ENCODE measurements at regions not wholly inside any gene's neighbourhood (a gene's known extent, or its start where the extent isn't known, plus 50 kb on each side); places are given as distances from the start of the nearest gene placed in this dataset.

DNA sequence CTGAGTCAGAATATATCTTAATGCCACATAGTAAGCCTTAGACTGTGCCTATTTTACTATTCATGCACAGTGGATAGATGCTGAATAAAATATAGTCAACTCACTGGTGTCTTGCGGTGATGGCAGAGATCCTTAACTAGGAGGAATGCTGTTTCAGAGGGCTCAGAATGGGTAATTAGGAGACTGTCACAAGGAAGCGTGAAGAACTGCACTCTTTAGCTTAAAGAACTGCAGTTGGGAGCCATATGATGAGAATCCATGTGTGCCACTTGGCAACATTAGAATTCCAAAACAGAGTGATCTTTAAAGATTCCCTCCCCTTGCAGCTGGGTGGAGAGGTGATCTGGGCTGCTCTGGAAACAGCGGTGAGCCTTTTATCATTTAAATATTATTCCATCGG, 357.6 kb downstream of the MCTP2 start:
- H3K4me3 ChIP-seq (ENCODE audit: low read length), result no peak overlapping the region
- peaks cover 26% of the 10 kb centered on the region for H3K27me3 ChIP-seq (ENCODE audit: control insufficient read depth, low read length)
- no peaks in the 10 kb centered on the region for H3K9me3 ChIP-seq (ENCODE audit: control insufficient read depth, insufficient read depth, low read length)

DNA sequence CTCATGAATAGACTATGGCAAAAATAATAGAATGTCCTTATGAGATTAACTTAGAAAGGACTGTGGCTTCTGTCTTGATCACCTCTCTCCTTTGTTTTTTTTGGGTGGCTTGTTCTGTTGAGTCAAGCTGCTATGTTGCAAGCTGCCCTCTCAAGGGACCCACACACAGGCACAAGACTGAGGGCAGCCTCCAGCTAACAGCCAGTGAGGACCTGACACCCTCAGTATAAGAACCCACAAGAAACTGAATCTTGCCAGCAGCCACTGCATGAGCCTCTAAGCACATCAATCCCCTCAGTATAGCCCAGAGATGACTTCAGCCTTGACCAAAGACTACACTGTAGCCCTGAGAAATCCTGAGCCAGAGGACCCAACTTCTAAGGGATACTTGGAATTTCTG, 361.1 kb downstream of the MCTP2 start:
- Histone ChIP-seq H4K20me1 (ENCODE audit: control insufficient read depth, insufficient read depth, low read depth, low read length) (no peaks in the 10 kb centered on the region), H3K9me3 (ENCODE audit: control insufficient read depth, insufficient read depth, low read length) (no peaks in the 10 kb centered on the region), H3K27ac (ENCODE audit: low read depth, low read length) (no peak overlapping the region), H3K79me2 (ENCODE audit: control insufficient read depth, low read length) (no peaks in the 10 kb centered on the region), H3K27me3 (ENCODE audit: control insufficient read depth, low read length) (no peaks in the 10 kb centered on the region; the same call in 1 of the 2 replicates), H3K9me2 (replicated peaks; ENCODE audit: control insufficient read depth, low read length) (no peaks in the 10 kb centered on the region), H3K36me3 (ENCODE audit: control insufficient read depth, low read length) (no peaks in the 10 kb centered on the region), H3K4me2 (ENCODE audit: low read length) (no peak overlapping the region), H3F3A (ENCODE audit: control insufficient read depth, insufficient read depth) (no peaks in the 10 kb centered on the region), H3K4me3 (ENCODE audit: low read length) (no peak overlapping the region), H3K4me1 (ENCODE audit: control insufficient read depth, low read length) (no peaks in the 10 kb centered on the region)
- TF ChIP-seq EZH2phosphoT487 (IDR thresholded peaks at IDR 0.05; ENCODE audit: borderline replicate concordance, low read length), result no peak
- no peak for TF ChIP-seq CTCF (IDR thresholded peaks at IDR 0.05; ENCODE audit: low read depth, low read length, poor library complexity, severe bottlenecking)

More for the DNA sequence above, 357.6 kb downstream of the MCTP2 start:
- H3K79me2 ChIP-seq (ENCODE audit: control insufficient read depth, low read length), result no peaks in the 10 kb centered on the region
- TF ChIP-seq EZH2phosphoT487 (IDR thresholded peaks at IDR 0.05; ENCODE audit: borderline replicate concordance, low read length) (no peak), CTCF (IDR thresholded peaks at IDR 0.05; ENCODE audit: low read depth, low read length, poor library complexity, severe bottlenecking) (no peak)
- H3K4me1 ChIP-seq (ENCODE audit: control insufficient read depth, low read length), result peaks cover 7% of the 10 kb centered on the region
- no peaks in the 10 kb centered on the region for H4K20me1 ChIP-seq (ENCODE audit: control insufficient read depth, insufficient read depth, low read depth, low read length)
- H3K36me3 ChIP-seq (ENCODE audit: control insufficient read depth, low read length), result no peaks in the 10 kb centered on the region
- no peak overlapping the region for H3K4me2 ChIP-seq (ENCODE audit: low read length)
- H3K27ac ChIP-seq (ENCODE audit: low read depth, low read length), result no peak overlapping the region
- H3F3A ChIP-seq (ENCODE audit: control insufficient read depth, insufficient read depth), result no peaks in the 10 kb centered on the region
- H3K9me2 ChIP-seq (replicated peaks; ENCODE audit: control insufficient read depth, low read length), result no peaks in the 10 kb centered on the region

- H3K27ac ChIP-seq (ENCODE audit: low read depth, low read length), result no peak overlapping the region
- no peak for TF ChIP-seq CTCF (IDR thresholded peaks at IDR 0.05; ENCODE audit: low read depth, low read length, poor library complexity, severe bottlenecking)
- no peak for TF ChIP-seq EZH2phosphoT487 (IDR thresholded peaks at IDR 0.05; ENCODE audit: borderline replicate concordance, low read length)
- no peaks in the 10 kb centered on the region for H4K20me1 ChIP-seq (ENCODE audit: control insufficient read depth, insufficient read depth, low read depth, low read length)
- no peak overlapping the region for H3K4me3 ChIP-seq (ENCODE audit: low read length)
- H3K4me2 ChIP-seq (ENCODE audit: low read length), result no peak overlapping the region
- no peaks in the 10 kb centered on the region for H3K36me3 ChIP-seq (ENCODE audit: control insufficient read depth, low read length)
- H3K9me2 ChIP-seq (replicated peaks; ENCODE audit: control insufficient read depth, low read length), result no peaks in the 10 kb centered on the region
- H3K4me1 ChIP-seq (ENCODE audit: control insufficient read depth, low read length), result no peaks in the 10 kb centered on the region
- no peaks in the 10 kb centered on the region for H3K27me3 ChIP-seq (ENCODE audit: control insufficient read depth, low read length)
- H3K9me3 ChIP-seq (ENCODE audit: control insufficient read depth, insufficient read depth, low read length), result no peaks in the 10 kb centered on the region
- no peaks in the 10 kb centered on the region for H3K79me2 ChIP-seq (ENCODE audit: control insufficient read depth, low read length)
- no peaks in the 10 kb centered on the region for H3F3A ChIP-seq (ENCODE audit: control insufficient read depth, insufficient read depth)
Measured at GRCh38 chr15:94596707-94597106, 365.3 kb downstream of the MCTP2 start.

DNA sequence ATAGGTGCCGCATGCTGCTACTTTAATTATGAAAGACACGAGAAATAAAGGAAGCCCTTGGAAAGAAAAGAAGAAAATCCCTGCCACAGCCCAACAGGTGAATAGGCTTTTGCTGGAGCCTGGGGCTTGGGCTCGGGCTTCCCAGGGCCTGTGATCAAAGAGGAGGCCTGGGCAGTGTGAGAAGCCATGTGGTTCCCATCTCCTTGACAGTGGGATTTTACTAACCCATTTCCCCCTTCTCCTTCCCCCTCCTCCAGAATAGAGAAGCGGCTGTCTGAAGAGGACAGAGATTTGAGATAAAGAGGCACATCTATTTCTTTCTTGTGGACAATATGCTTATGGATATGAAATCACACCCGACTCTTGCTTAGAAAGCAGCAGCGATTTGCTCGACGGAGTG, 369.1 kb downstream of the MCTP2 start:
- TF ChIP-seq EZH2phosphoT487 (IDR thresholded peaks at IDR 0.05; ENCODE audit: borderline replicate concordance, low read length) (no peak), CTCF (IDR thresholded peaks at IDR 0.05; ENCODE audit: low read depth, low read length, poor library complexity, severe bottlenecking) (no peak)
- no peaks in the 10 kb centered on the region for H3K9me2 ChIP-seq (replicated peaks; ENCODE audit: control insufficient read depth, low read length)
- H3K27me3 ChIP-seq (ENCODE audit: control insufficient read depth, low read length), result no peaks in the 10 kb centered on the region
- no peaks in the 10 kb centered on the region for H3K9me3 ChIP-seq (ENCODE audit: control insufficient read depth, insufficient read depth, low read length)
- H4K20me1 ChIP-seq (ENCODE audit: control insufficient read depth, insufficient read depth, low read depth, low read length), result no peaks in the 10 kb centered on the region
- H3K4me3 ChIP-seq (ENCODE audit: low read length), result no peak overlapping the region
- no peak overlapping the region for H3K4me2 ChIP-seq (ENCODE audit: low read length)
- H3K36me3 ChIP-seq (ENCODE audit: control insufficient read depth, low read length), result no peaks in the 10 kb centered on the region
- no peaks in the 10 kb centered on the region for H3F3A ChIP-seq (ENCODE audit: control insufficient read depth, insufficient read depth)
- H3K4me1 ChIP-seq (ENCODE audit: control insufficient read depth, low read length), result no peaks in the 10 kb centered on the region
- no peaks in the 10 kb centered on the region for H3K79me2 ChIP-seq (ENCODE audit: control insufficient read depth, low read length)
- H3K27ac ChIP-seq (ENCODE audit: low read depth, low read length), result no peak overlapping the region

All from DOHH2 (cell line).